Immature natural killer cell (primary cell): ENCODE measurements at regions not wholly inside any gene's neighbourhood (a gene's known extent, or its start where the extent isn't known, plus 50 kb on each side); places are given as distances from the start of the nearest gene placed in this dataset.

Source experiments
- DNase-seq, 3 donors: peaks; one replicate each; pipeline ENCODE4 v3.0.0; 2022; ENCODE audit warnings: mixed read lengths in 1 of 3
- H3K27ac Mint-ChIP-seq, 6 donors: one replicate each; pipeline ENCODE4 v1.8.0; 2020; ENCODE audit warnings: mixed read lengths in 6 of 6, mild to moderate bottlenecking in 5 of 6, inconsistent platforms in 4 of 6, moderate library complexity in 3 of 6
- H3K27me3 Mint-ChIP-seq, 3 donors: one replicate each; pipeline ENCODE4 v1.8.0; 2020 to 2021; ENCODE audit warnings: low read depth in 3 of 3, mild to moderate bottlenecking in 3 of 3, mixed read lengths in 3 of 3, moderate library complexity in 3 of 3, inconsistent platforms in 1 of 3
- H3K36me3 Mint-ChIP-seq, 3 donors: one replicate each; pipeline ENCODE4 v1.8.0; 2020; ENCODE audit warnings: mixed read lengths in 3 of 3, inconsistent platforms in 2 of 3, mild to moderate bottlenecking in 2 of 3
- H3K4me1 Mint-ChIP-seq, 2 donors: one replicate each; pipeline ENCODE4 v1.8.0; 2020; ENCODE audit warnings: inconsistent platforms in 2 of 2, mild to moderate bottlenecking in 2 of 2, mixed read lengths in 2 of 2, moderate library complexity in 1 of 2
- H3K4me3 Mint-ChIP-seq, 5 donors: one replicate each; pipeline ENCODE4 v1.8.0; 2020; ENCODE audit warnings: mild to moderate bottlenecking in 5 of 5, mixed read lengths in 5 of 5, inconsistent platforms in 3 of 5, moderate library complexity in 3 of 5
- H3K9me3 Mint-ChIP-seq, 6 donors: one replicate each; pipeline ENCODE4 v1.8.0; 2020; ENCODE audit warnings: mild to moderate bottlenecking in 6 of 6, mixed read lengths in 6 of 6, inconsistent platforms in 4 of 6, moderate library complexity in 3 of 6

DNA sequence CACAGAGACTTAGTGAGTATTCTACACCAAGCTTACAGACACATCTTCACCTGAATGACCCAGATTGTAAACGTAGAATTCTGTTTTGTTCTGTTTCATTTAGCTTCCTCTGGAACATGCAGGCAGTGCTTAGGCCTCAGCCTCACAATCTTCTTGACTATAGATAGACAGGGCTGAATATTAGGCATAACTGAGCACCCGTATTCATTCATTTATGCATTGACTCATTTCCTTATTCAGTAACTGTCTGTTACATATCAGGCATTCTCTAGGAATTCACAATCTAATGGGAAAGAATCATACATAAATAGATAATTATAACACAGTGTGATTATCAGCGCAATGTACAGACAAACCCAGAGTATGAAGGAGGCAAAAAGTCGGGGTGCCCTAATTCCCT is 124.9 kb upstream of the ETAA1 start:
- Mint-ChIP-seq H3K27ac (no peak overlapping the region), H3K4me1 (no peaks in the 10 kb centered on the region), H3K9me3 (peaks cover 0 to 7% (median 0%) of the 10 kb centered on the region in 6 donors), H3K4me3 (no peak overlapping the region), H3K36me3 (no peaks in the 10 kb centered on the region), H3K27me3 (peaks cover 0 to 6% (median 0%) of the 10 kb centered on the region in 3 donors)
- no peak for DNase-seq

DNA sequence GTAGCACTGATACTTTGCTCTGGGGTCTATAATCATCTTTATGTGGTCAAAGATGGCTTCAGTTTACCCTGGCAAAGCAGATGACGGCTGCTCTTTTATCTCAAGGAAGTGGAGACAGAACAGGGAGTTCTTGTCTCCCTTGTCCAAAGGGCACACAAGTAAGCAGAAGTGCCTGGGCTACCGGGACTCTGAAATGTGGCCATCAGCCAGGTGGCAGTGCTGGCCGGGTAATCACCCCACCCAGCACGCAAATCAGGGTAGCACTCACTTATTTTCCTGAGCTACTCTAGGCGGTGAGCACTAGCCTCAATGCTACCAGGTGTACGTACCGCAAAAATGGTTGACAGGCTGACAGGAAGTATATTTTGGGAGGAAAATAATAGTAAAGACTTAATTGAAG is 119.7 kb upstream of the ETAA1 start:
- H3K4me3 Mint-ChIP-seq = no peak overlapping the region
- H3K9me3 Mint-ChIP-seq = peaks cover 0 to 4% (median 0%) of the 10 kb centered on the region in 6 donors
- no peaks in the 10 kb centered on the region for H3K4me1 Mint-ChIP-seq
- no peaks in the 10 kb centered on the region for H3K36me3 Mint-ChIP-seq
- DNase-seq = no peak
- peaks cover 0 to 5% (median 3%) of the 10 kb centered on the region in 3 donors for H3K27me3 Mint-ChIP-seq
- no peak overlapping the region for H3K27ac Mint-ChIP-seq

DNA sequence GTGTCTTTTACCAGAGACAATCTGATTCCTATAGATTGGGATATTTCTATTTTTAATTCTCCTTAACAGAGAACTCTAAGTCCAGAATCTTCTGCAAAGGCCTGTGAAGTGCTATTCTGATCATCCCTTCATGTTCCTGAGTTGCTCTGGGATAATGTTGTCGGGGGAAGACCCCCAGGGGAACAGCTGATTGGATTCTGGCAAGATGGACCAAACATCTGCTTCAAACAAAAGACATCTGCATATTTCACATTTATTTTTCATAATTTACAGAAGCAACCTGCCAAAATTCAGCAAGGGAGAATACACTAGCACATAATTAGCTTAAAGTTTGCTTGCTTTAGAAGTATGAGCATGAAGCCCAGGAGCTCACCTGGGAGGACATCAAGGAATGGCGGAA is 116.0 kb upstream of the ETAA1 start:
- H3K4me3 Mint-ChIP-seq = no peak overlapping the region

DNA sequence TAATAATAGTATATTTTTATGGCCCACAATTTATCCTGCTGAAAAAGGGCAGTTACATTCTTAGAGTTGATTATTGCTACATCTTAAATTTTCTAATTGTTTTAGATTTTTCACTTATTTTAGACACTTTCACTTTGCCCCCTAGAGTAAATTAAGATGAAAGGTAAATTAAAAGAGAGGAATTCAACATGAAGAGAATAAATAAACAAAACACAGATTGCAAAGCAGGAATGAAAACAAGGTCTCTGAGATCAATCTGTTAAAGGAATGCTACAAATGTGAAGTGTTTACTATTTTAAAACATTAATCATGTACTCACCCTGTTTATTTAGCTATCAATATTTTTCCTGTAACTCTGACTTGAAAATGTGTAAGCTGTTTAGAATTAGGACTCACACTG is 113.5 kb upstream of the ETAA1 start:
- DNase-seq = no peak
- H3K36me3 Mint-ChIP-seq = no peaks in the 10 kb centered on the region

More for the DNA sequence above, 116.0 kb upstream of the ETAA1 start:
- Mint-ChIP-seq H3K9me3 (no peaks in the 10 kb centered on the region), H3K27me3 (peaks cover 0 to 8% (median 0%) of the 10 kb centered on the region in 3 donors), H3K27ac (no peak overlapping the region), H3K4me1 (no peaks in the 10 kb centered on the region), H3K36me3 (no peaks in the 10 kb centered on the region)
- DNase-seq = no peak

DNA sequence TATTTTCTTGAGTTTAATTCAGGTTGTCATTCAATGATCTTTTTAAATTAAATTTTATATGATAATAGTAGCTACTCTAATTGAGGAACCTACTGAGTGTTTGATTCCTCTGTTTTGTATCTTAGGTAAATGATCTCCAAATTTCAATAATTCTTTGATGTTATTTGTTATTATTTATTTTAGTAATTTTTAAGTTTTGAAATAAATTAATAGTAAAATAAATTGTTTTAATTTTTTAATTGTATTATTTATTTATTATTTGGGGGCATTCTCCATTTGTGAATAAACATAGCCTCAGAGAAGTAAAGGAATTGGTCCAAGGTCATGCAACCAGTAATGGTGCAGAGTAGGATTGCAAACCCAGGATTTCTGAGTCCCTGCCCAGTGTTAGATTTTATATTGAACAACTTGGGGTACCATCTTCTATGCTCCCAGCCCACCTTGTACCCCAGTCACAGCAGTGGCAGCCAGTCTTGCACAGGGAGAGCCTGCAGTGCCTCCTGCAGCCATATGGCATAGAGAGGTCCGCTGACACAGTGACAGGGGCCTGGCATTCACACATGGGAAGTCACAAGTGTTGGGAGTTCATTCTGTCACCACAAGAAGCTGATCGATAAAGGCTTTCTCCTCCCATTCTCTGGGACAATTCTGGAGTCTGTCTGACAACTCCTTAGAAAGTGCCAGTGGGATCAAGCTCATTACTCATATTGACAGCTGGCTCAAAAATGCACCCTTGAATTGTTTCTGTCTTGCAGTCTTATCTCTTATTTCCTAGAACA is 110.0 kb upstream of the ETAA1 start:
- no peaks in the 10 kb centered on the region for H3K4me1 Mint-ChIP-seq
- DNase-seq = no peak
- H3K4me3 Mint-ChIP-seq = no peak overlapping the region
- no peak overlapping the region for H3K27ac Mint-ChIP-seq
- peaks cover 0 to 5% (median 0%) of the 10 kb centered on the region in 6 donors for H3K9me3 Mint-ChIP-seq
- peaks cover 2 to 3% (median 3%) of the 10 kb centered on the region in 3 donors for H3K27me3 Mint-ChIP-seq
- no peaks in the 10 kb centered on the region for H3K36me3 Mint-ChIP-seq

More for the DNA sequence above, 113.5 kb upstream of the ETAA1 start:
- Mint-ChIP-seq H3K9me3 (peaks cover 0 to 5% (median 0%) of the 10 kb centered on the region in 6 donors), H3K27me3 (peaks cover 0 to 6% (median 3%) of the 10 kb centered on the region in 3 donors), H3K4me3 (no peak overlapping the region), H3K4me1 (no peaks in the 10 kb centered on the region), H3K27ac (no peak overlapping the region)

DNA sequence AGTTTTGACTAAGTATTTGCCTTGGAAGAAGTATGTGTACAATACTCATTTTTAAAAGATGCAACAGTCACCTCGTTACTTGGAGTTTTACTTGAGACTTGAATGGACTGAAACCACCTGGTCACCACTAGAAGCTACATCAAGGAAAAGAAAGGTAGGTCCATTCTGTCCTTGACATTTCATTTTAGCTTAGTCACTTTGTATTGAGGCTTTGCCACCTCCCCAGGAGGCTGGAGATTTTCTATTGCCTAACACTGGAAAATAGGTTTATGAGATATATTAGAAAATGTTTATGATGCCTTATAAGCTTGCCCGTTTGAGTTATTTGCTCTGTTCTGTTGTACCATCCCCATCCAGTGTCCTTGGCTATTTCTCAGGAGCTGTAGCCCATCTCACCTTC is 107.9 kb upstream of the ETAA1 start:
- Mint-ChIP-seq H3K4me1 (no peaks in the 10 kb centered on the region), H3K36me3 (no peaks in the 10 kb centered on the region), H3K9me3 (peaks cover 0 to 5% (median 0%) of the 10 kb centered on the region in 6 donors), H3K4me3 (no peak overlapping the region), H3K27me3 (peaks cover 2 to 3% (median 3%) of the 10 kb centered on the region in 3 donors), H3K27ac (no peak overlapping the region)
- DNase-seq = no peak

DNA sequence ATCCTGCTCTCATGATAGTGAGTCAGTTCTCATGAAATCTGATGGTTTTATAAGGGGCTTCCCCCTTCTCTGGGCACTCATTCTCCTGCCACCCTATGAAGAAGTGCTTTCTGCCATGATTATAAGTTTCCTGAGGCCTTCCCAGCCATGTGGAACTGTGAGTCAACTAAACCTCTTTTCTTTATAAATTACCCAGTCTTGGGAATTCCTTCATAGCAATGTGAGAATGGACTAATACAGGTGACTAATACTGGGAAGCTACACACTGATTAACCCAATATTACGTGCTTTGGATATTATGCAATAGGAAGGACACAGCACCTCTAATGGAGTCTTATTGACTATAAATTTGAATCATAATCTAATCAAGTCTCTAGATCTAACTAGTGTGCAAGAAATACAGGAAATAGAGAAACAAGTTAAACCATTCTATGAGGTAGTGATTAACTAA is 107.2 kb upstream of the ETAA1 start:
- Mint-ChIP-seq H3K4me1 (no peaks in the 10 kb centered on the region), H3K27me3 (peaks cover 2 to 3% (median 3%) of the 10 kb centered on the region in 3 donors), H3K9me3 (peaks cover 0 to 5% (median 0%) of the 10 kb centered on the region in 6 donors), H3K4me3 (no peak overlapping the region), H3K27ac (no peak overlapping the region), H3K36me3 (no peaks in the 10 kb centered on the region)
- no peak for DNase-seq

DNA sequence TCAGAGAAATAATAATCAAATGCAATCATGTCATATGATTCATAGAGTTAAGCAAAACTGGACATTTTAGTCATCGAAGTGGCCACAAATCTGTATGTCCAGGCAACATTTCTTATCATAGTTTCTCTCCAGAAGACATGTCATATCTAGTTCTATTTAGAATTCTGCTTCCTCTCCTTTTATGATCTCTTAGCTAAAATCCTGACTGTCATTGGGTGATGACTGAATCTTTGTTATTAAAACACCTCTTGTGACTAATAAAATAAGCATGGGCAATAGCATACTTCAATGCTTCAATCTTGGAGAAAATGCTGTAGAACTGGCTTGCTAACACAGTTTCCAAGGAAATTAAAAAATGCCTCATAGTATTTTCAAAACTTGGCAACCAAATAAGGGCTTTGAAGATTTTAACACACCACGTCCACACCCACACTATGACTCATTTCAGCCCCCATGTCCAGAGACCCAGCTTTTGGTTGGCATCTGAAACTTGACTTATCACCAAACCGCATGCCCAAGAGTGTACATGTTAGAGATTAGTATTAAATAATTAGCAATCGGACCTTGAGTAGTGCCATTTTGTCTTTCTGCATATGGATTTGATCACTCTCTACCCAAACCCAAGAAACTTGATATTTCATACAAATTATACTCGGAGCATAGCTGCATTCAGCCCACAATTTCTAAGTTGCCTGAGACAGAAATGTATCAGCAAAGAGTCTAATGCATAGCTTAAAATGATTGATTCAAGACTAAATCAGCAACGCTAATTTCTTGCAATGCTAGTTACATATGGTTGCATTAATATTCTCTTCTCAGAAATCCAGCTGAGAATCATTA is 106.5 kb upstream of the ETAA1 start:
- no peak for DNase-seq
- Mint-ChIP-seq H3K4me3 (no peak overlapping the region), H3K27ac (no peak overlapping the region), H3K4me1 (no peaks in the 10 kb centered on the region), H3K9me3 (peaks cover 0 to 5% (median 0%) of the 10 kb centered on the region in 6 donors), H3K27me3 (peaks cover 0 to 3% (median 2%) of the 10 kb centered on the region in 3 donors), H3K36me3 (no peaks in the 10 kb centered on the region)

DNA sequence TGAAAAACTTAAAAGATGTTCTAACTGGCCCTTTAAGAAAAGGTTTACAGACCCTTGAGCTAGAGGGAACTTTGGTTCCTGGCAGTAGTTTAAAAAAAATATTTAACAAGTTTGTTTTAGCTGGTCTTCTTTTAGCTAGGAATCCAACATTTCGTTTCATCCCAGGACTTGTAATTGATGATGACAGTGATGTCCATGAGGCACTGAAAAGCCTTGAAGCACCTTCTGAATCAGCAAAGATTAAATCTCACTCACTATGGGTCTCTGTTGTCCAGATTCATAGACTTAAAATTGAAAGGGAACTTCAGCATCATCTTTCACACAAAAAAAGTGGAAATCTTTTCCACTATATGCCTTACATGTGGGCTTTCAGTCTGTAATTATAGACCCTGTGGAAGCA is 102.9 kb upstream of the ETAA1 start:
- H3K9me3 Mint-ChIP-seq = no peaks in the 10 kb centered on the region
- no peak for DNase-seq
- H3K27ac Mint-ChIP-seq = no peak overlapping the region
- no peaks in the 10 kb centered on the region for H3K4me1 Mint-ChIP-seq
- no peaks in the 10 kb centered on the region for H3K36me3 Mint-ChIP-seq
- H3K4me3 Mint-ChIP-seq = no peak overlapping the region
- peaks cover 0 to 2% (median 0%) of the 10 kb centered on the region in 3 donors for H3K27me3 Mint-ChIP-seq

DNA sequence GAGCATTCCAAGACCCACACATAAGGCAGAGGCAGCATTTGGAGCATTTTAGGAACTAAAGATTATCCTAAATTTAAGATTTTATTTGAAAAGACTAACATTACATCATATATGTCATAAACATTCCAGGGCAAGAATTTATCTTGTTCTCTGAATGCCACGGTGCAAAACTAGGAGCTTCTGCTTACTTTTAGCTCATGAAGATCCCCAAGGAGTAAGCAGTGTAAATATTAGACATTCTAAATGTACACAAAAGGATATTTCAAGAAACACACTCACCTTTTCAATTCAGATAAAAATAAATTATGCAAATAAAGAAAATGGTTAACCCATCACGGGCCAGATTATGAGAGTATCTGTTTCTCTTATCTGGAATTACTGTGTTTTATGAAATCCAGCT is 101.7 kb upstream of the ETAA1 start:
- H3K27me3 Mint-ChIP-seq = peaks cover 0 to 3% (median 0%) of the 10 kb centered on the region in 3 donors
- no peaks in the 10 kb centered on the region for H3K4me1 Mint-ChIP-seq
- H3K9me3 Mint-ChIP-seq = no peaks in the 10 kb centered on the region
- H3K4me3 Mint-ChIP-seq = no peak overlapping the region
- H3K27ac Mint-ChIP-seq = no peak overlapping the region
- no peak for DNase-seq
- H3K36me3 Mint-ChIP-seq = no peaks in the 10 kb centered on the region

DNA sequence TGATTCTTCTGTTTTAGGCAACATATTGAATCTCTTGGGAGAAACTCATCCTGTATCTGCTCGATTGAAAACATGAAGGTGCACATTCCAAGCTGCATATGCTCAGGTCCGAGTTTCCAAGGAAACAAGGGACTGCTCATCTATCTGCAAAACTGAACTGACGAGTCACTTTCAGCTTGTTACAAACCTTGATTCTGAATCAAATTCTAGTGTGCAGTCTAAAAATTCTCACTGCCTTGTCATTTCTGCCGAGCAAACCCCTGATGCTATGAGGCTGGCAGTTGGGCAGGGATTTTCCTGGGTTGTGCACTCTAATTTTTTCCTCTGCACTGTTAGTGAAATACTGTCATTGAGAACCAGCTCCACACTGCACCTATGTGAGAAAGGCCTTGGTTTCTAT is 101.3 kb upstream of the ETAA1 start:
- Mint-ChIP-seq H3K4me3 (no peak overlapping the region), H3K4me1 (no peaks in the 10 kb centered on the region), H3K27me3 (peaks cover 0 to 2% (median 0%) of the 10 kb centered on the region in 3 donors), H3K36me3 (no peaks in the 10 kb centered on the region), H3K9me3 (no peaks in the 10 kb centered on the region), H3K27ac (no peak overlapping the region)
- DNase-seq = no peak

DNA sequence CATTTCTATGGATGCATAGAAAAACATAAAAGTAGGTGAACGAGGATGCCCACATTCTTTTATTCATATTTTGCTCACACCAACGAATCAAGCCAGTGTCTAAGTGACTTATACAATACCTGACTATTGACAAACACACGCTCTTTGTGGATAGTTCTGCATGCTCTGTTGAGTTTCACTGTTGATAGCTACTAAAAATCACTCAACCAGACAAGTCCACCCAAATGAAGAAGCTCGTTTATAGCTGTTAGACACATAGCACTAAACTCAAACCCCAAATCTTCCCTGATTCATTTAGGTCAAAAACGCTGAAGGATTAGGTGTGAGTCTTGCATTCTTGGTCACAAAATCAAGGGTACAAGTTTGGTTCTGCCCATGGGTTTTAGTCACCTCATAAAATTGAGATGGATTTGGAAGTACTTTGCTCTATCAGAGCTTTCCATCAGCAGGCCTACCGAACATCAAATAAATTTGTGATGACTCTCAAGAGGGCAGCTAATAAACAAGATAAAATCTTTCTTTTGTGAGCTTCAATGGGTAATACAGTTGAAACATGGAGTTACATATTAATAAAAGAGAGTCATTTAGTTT is 92.7 kb upstream of the ETAA1 start:
- Mint-ChIP-seq H3K27me3 (peaks cover 0 to 8% (median 0%) of the 10 kb centered on the region in 3 donors), H3K27ac (no peak overlapping the region), H3K4me3 (no peak overlapping the region), H3K36me3 (no peaks in the 10 kb centered on the region), H3K4me1 (no peaks in the 10 kb centered on the region), H3K9me3 (no peaks in the 10 kb centered on the region)
- no peak for DNase-seq

DNA sequence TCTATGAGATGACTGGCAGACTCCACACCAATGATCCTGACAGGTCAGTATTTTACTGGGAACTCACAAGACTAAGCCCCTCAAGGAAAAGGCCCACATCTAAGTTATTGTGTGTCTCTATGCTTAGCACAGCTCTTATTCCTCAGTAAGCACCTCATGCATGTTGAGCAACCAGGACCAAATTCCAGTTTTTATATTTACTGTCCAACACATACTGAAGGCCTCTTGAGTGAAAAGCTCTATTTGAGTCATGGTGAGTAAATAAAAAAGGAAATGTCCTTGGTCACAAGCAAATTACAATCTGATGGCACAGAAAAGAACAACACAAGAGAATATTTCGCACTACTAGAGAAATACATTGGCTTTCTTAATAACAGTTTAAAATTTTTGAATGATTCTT is 87.9 kb upstream of the ETAA1 start:
- H3K4me1 Mint-ChIP-seq = no peaks in the 10 kb centered on the region
- peaks cover 0 to 7% (median 0%) of the 10 kb centered on the region in 3 donors for H3K27me3 Mint-ChIP-seq
- no peaks in the 10 kb centered on the region for H3K9me3 Mint-ChIP-seq
- no peaks in the 10 kb centered on the region for H3K36me3 Mint-ChIP-seq
- H3K4me3 Mint-ChIP-seq = no peak overlapping the region
- DNase-seq = no peak
- no peak overlapping the region for H3K27ac Mint-ChIP-seq

DNA sequence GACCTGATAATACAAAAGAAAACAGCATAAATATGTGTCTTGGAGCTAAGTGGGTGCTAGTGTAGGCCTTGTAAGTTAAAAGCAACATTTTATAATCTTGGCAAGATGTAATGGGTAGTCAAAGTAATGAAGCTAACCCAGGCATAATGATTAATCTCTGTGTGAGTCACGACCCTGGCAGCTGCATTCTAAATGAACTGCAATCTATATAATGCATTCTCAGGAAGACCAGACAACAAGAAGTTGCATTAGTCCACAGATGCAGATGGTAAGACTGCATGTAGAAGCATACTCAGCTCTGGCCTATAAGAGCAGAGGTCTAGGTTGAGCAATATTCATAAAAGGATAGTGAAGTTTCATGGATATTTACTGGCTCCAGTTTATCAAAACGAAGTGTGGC is 85.6 kb upstream of the ETAA1 start:
- no peaks in the 10 kb centered on the region for H3K36me3 Mint-ChIP-seq
- H3K27ac Mint-ChIP-seq = no peak overlapping the region
- H3K4me1 Mint-ChIP-seq = no peaks in the 10 kb centered on the region
- H3K27me3 Mint-ChIP-seq = peaks cover 0 to 6% (median 2%) of the 10 kb centered on the region in 3 donors
- DNase-seq = no peak
- no peaks in the 10 kb centered on the region for H3K9me3 Mint-ChIP-seq
- H3K4me3 Mint-ChIP-seq = no peak overlapping the region
